D721Med (cell line): ENCODE measurements at regions not wholly inside any gene's neighbourhood (a gene's known extent, or its start where the extent isn't known, plus 50 kb on each side); places are given as distances from the start of the nearest gene placed in this dataset.
"Not testable (repeated sequence)": the region's sequence is repeated elsewhere in the genome, so short reads cannot be mapped to it uniquely, and the experiment has no call there.

Source experiments
- DNase-seq: peaks from one replicate; pipeline ENCODE4 v3.0.0; 2011; ENCODE audit warnings: low spot score; ENCODE audit not compliant: insufficient read length
- FAIRE-seq: peaks from 2 replicates; lab custom pipeline; 2011; peaks lifted over from hg19 to GRCh38; lab: Jason Lieb, UNC
- TF ChIP-seq, protein P1 (sequence below): IDR thresholded peaks from 2 replicates; pipeline ENCODE4 v1.5.1; 2012; ENCODE audit warnings: mild to moderate bottlenecking, control low read depth; ENCODE audit not compliant: insufficient read depth; ENCODE audit errors: missing control alignments

DNA sequence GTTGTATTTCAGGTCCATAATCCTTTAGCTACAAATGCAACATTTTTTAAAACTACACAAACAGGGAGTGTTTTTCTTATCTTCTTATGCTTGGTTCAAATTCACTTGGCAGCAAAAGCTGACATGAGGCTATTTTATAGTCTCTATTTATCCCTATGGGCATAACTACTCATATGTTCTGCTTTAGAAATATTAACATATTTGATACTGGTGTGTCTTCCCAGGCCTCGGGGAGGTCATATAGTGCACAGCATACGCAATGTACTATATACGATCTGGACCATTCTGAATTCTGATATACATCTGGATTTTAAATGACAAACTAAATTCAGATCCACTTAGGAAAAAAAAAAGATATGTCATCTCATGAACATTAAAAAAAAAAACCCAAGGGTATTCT lies 69.2 kb downstream of the TFAP2C start:
- DNase-seq (no peak), FAIRE-seq (no peak)

GRCh38 chr20:56698749-56699148 lies 69.6 kb downstream of the TFAP2C start:
- TF ChIP-seq, protein P1, sequence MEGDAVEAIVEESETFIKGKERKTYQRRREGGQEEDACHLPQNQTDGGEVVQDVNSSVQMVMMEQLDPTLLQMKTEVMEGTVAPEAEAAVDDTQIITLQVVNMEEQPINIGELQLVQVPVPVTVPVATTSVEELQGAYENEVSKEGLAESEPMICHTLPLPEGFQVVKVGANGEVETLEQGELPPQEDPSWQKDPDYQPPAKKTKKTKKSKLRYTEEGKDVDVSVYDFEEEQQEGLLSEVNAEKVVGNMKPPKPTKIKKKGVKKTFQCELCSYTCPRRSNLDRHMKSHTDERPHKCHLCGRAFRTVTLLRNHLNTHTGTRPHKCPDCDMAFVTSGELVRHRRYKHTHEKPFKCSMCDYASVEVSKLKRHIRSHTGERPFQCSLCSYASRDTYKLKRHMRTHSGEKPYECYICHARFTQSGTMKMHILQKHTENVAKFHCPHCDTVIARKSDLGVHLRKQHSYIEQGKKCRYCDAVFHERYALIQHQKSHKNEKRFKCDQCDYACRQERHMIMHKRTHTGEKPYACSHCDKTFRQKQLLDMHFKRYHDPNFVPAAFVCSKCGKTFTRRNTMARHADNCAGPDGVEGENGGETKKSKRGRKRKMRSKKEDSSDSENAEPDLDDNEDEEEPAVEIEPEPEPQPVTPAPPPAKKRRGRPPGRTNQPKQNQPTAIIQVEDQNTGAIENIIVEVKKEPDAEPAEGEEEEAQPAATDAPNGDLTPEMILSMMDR = no peak
- DNase-seq (no peak), FAIRE-seq (no peak)

More for the DNA sequence above, 69.2 kb downstream of the TFAP2C start:
- TF ChIP-seq, protein P1 = no peak

- TF ChIP-seq, protein P1 = no peak
- no peak for DNase-seq
- no peak for FAIRE-seq
Measured at GRCh38 chr20:56702931-56703840, 74.1 kb downstream of the TFAP2C start.

GRCh38 chr20:56706867-56707360 lies 77.8 kb downstream of the TFAP2C start:
- no peak for FAIRE-seq
- TF ChIP-seq, protein P1 = no peak
- no peak for DNase-seq

- DNase-seq (no peak), FAIRE-seq (no peak)
- TF ChIP-seq, protein P1 = no peak
Measured at GRCh38 chr20:56708991-56709390, 79.9 kb downstream of the TFAP2C start.

DNA sequence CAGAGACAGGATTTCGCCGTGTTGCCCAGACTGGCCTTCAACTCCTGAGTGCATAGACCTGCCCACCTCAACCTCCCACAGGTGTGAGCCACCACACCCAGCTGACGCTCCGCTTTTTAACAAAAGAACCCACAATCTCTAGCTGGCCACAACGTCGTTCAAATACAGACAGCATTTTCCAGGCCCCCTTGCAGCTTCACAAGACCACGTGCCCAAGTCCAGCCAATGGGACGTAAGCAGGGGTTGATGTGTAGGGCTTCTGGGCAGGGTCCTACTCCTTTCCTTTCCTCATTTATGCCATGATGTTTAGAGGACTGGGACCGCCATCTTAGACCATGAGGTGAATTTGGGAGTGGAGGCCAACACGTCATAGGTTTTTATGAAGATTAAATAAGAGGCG lies 81.0 kb downstream of the TFAP2C start:
- no peak for DNase-seq
- no peak for FAIRE-seq
- TF ChIP-seq, protein P1 = no peak

GRCh38 chr20:56710577-56710976 lies 81.5 kb downstream of the TFAP2C start:
- FAIRE-seq, DNase-seq: not testable (repeated sequence)
